ENCODE measurements at regions not wholly inside any gene's neighbourhood (a gene's known extent, or its start where the extent isn't known, plus 50 kb on each side); places are given as distances from the start of the nearest gene placed in this dataset.
A peak's percentile ranks its signal among the peaks of the same experiment; 100 is the strongest.

DNA sequence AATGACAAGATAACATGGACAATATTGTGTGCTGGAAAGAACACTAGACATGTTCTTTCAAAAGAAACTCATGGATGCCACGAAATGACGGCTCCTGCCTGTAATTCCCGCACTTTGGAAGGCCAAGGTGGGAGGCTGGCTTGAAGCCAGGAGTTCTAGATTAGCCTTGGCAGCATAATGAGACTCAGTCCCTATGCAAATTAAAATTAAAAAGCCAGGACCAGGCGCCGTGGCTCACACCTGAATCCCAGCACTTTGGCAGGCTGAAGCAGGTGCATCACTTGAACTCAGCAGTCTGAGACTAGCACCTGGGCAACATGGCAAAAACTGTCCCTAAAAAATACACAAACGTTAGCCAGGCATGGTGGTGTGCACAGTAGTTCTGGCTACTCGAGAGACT lies 814.2 kb downstream of the BRINP1 start:
- no peak for TF ChIP-seq RNF2 (IDR thresholded peaks at IDR 0.05; ENCODE audit: borderline replicate concordance, low read depth)
- TF ChIP-seq NFE2L2 (conservative IDR thresholded peaks at IDR 0.05; ENCODE audit: low read length) = no peak
- TF ChIP-seq MAFK (IDR thresholded peaks at IDR 0.05; ENCODE audit: partially characterized antibody) = no peak
- no peak for TF ChIP-seq NPAS2 (CRISPR knock-in tag; IDR thresholded peaks at IDR 0.05; ENCODE audit: borderline replicate concordance)
- TF ChIP-seq, protein P1, sequence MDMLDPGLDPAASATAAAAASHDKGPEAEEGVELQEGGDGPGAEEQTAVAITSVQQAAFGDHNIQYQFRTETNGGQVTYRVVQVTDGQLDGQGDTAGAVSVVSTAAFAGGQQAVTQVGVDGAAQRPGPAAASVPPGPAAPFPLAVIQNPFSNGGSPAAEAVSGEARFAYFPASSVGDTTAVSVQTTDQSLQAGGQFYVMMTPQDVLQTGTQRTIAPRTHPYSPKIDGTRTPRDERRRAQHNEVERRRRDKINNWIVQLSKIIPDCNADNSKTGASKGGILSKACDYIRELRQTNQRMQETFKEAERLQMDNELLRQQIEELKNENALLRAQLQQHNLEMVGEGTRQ (IDR thresholded peaks at IDR 0.05) = no peak
- no peak for TF ChIP-seq FOXS1 (CRISPR knock-in tag; IDR thresholded peaks at IDR 0.05)
- TF ChIP-seq HOXB5 (CRISPR knock-in tag; IDR thresholded peaks at IDR 0.05) = no peak
- TF ChIP-seq SMC3 (IDR thresholded peaks at IDR 0.05) = no peak
- no peak for TF ChIP-seq TFCP2L1 (CRISPR knock-in tag; IDR thresholded peaks at IDR 0.05)
- no peak for TF ChIP-seq CBX2 (IDR thresholded peaks at IDR 0.05; ENCODE audit: borderline replicate concordance, low read depth)
- TF ChIP-seq, protein P2, sequence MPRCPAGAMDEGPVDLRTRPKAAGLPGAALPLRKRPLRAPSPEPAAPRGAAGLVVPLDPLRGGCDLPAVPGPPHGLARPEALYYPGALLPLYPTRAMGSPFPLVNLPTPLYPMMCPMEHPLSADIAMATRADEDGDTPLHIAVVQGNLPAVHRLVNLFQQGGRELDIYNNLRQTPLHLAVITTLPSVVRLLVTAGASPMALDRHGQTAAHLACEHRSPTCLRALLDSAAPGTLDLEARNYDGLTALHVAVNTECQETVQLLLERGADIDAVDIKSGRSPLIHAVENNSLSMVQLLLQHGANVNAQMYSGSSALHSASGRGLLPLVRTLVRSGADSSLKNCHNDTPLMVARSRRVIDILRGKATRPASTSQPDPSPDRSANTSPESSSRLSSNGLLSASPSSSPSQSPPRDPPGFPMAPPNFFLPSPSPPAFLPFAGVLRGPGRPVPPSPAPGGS (IDR thresholded peaks at IDR 0.05) = no peak
- TF ChIP-seq, protein P3, sequence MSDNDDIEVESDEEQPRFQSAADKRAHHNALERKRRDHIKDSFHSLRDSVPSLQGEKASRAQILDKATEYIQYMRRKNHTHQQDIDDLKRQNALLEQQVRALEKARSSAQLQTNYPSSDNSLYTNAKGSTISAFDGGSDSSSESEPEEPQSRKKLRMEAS (IDR thresholded peaks at IDR 0.05) = no peak
- TF ChIP-seq, protein P4, sequence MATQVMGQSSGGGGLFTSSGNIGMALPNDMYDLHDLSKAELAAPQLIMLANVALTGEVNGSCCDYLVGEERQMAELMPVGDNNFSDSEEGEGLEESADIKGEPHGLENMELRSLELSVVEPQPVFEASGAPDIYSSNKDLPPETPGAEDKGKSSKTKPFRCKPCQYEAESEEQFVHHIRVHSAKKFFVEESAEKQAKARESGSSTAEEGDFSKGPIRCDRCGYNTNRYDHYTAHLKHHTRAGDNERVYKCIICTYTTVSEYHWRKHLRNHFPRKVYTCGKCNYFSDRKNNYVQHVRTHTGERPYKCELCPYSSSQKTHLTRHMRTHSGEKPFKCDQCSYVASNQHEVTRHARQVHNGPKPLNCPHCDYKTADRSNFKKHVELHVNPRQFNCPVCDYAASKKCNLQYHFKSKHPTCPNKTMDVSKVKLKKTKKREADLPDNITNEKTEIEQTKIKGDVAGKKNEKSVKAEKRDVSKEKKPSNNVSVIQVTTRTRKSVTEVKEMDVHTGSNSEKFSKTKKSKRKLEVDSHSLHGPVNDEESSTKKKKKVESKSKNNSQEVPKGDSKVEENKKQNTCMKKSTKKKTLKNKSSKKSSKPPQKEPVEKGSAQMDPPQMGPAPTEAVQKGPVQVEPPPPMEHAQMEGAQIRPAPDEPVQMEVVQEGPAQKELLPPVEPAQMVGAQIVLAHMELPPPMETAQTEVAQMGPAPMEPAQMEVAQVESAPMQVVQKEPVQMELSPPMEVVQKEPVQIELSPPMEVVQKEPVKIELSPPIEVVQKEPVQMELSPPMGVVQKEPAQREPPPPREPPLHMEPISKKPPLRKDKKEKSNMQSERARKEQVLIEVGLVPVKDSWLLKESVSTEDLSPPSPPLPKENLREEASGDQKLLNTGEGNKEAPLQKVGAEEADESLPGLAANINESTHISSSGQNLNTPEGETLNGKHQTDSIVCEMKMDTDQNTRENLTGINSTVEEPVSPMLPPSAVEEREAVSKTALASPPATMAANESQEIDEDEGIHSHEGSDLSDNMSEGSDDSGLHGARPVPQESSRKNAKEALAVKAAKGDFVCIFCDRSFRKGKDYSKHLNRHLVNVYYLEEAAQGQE (IDR thresholded peaks at IDR 0.05) = no peak
- TF ChIP-seq HOXA7 (CRISPR knock-in tag; IDR thresholded peaks at IDR 0.05) = no peak
- TF ChIP-seq, protein P5, sequence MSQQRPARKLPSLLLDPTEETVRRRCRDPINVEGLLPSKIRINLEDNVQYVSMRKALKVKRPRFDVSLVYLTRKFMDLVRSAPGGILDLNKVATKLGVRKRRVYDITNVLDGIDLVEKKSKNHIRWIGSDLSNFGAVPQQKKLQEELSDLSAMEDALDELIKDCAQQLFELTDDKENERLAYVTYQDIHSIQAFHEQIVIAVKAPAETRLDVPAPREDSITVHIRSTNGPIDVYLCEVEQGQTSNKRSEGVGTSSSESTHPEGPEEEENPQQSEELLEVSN (IDR thresholded peaks at IDR 0.05; ENCODE audit: borderline replicate concordance, low read depth) = no peak
- TF ChIP-seq EP300 (IDR thresholded peaks at IDR 0.05) = no peak
- TF ChIP-seq MYC (IDR thresholded peaks at IDR 0.05; ENCODE audit: borderline replicate concordance, low read length) = no peak
- WGBS (ENCODE audit: missing lambda C conversion rate) = 11% methylated on average over 7 of the region's 7 CpGs
- Histone ChIP-seq H3K27ac (no peak overlapping the region), H3K9me3 (no peaks in the 10 kb centered on the region), H3K4me2 (no peak overlapping the region), H3K4me1 (0 out of 3 replicates have a peak, but pooled peaks cover 8% of the 10 kb centered on the region), H3K4me3 (no peak overlapping the region)
- DNase-seq (ENCODE audit: low read depth in 1 of 2, low spot score in 1 of 2) = no peak
- POLR2A ChIA-PET = no interaction called here
- no peak for FAIRE-seq
- CTCF ChIA-PET = no interaction called here
- ATAC-seq = no peak

DNA sequence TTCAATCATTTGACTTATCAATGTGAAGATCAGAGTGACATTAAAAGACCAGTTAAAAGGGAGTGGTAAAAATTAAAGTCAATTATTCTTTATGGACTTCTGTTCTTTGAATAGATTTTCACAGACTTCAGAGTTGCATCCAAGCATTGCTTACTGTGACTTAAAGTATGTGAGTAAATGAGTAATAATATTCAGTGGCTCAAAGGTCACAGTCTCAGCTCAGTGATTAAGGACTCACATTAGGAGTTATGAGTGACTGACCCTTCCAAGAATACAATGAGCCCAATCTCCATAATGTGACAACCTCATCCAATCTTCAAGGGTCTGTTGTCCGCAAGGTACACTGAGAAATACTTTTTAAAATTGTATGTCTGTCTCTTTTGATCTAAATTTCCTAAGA lies 811.2 kb downstream of the BRINP1 start:
- ChIA-PET POLR2A (no interaction called here), CTCF (interaction anchor here (0.6 kb wide), 1 partner anchor 21 kb away, joined by 3 read pairs; no protein-coding TSS in a partner anchor)
- Histone ChIP-seq H3K9me3 (no peaks in the 10 kb centered on the region), H3K27ac (no peak overlapping the region), H3K4me2 (peak overlapping the region; percentile 15; the same call in 1 of the 3 replicates), H3K4me1 (peaks cover 17% of the 10 kb centered on the region), H3K4me3 (no peak overlapping the region)
- WGBS (ENCODE audit: missing lambda C conversion rate) = 62% methylated on average over 1 of the region's 1 CpG
- no peak for ATAC-seq
- no peak for FAIRE-seq
- no peak for DNase-seq (ENCODE audit: low read depth in 1 of 2, low spot score in 1 of 2)
- TF ChIP-seq SMC3 (IDR thresholded peaks at IDR 0.05) (no peak), ESRRA (IDR thresholded peaks at IDR 0.05; ENCODE audit: borderline replicate concordance, low read length) (no peak), HDAC2 (IDR thresholded peaks at IDR 0.05) (no peak), POLR2AphosphoS2 (conservative IDR thresholded peaks at IDR 0.05; ENCODE audit: low read length) (no peak), FOSL2 (IDR thresholded peaks at IDR 0.05) (no peak), FOSL2 (CRISPR knock-in tag; IDR thresholded peaks at IDR 0.05) (no peak), HOXA7 (CRISPR knock-in tag; IDR thresholded peaks at IDR 0.05) (no peak), SREBF2 (IDR thresholded peaks at IDR 0.05) (no peak), ZSCAN20 (CRISPR knock-in tag; IDR thresholded peaks at IDR 0.05) (no peak), FOSB (CRISPR knock-in tag; IDR thresholded peaks at IDR 0.05) (no peak), RFX5 (IDR thresholded peaks at IDR 0.05) (no peak), RARB (CRISPR knock-in tag; IDR thresholded peaks at IDR 0.05) (no peak)
- TF ChIP-seq, protein P3 (IDR thresholded peaks at IDR 0.05) = no peak
- TF ChIP-seq, protein P6, sequence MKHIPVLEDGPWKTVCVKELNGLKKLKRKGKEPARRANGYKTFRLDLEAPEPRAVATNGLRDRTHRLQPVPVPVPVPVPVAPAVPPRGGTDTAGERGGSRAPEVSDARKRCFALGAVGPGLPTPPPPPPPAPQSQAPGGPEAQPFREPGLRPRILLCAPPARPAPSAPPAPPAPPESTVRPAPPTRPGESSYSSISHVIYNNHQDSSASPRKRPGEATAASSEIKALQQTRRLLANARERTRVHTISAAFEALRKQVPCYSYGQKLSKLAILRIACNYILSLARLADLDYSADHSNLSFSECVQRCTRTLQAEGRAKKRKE (CRISPR knock-in tag; IDR thresholded peaks at IDR 0.05; ENCODE audit: low read depth) = no peak
- TF ChIP-seq, protein P7, sequence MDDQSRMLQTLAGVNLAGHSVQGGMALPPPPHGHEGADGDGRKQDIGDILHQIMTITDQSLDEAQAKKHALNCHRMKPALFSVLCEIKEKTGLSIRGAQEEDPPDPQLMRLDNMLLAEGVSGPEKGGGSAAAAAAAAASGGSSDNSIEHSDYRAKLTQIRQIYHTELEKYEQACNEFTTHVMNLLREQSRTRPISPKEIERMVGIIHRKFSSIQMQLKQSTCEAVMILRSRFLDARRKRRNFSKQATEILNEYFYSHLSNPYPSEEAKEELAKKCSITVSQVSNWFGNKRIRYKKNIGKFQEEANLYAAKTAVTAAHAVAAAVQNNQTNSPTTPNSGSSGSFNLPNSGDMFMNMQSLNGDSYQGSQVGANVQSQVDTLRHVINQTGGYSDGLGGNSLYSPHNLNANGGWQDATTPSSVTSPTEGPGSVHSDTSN (IDR thresholded peaks at IDR 0.05) = no peak
- TF ChIP-seq, protein P8, sequence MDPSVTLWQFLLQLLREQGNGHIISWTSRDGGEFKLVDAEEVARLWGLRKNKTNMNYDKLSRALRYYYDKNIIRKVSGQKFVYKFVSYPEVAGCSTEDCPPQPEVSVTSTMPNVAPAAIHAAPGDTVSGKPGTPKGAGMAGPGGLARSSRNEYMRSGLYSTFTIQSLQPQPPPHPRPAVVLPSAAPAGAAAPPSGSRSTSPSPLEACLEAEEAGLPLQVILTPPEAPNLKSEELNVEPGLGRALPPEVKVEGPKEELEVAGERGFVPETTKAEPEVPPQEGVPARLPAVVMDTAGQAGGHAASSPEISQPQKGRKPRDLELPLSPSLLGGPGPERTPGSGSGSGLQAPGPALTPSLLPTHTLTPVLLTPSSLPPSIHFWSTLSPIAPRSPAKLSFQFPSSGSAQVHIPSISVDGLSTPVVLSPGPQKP (IDR thresholded peaks at IDR 0.05; ENCODE audit: low read depth, low read length) = no peak

Data from A549 (cell line).